HG03097 (cell line): ENCODE measurements at regions not wholly inside any gene's neighbourhood (a gene's known extent, or its start where the extent isn't known, plus 50 kb on each side); places are given as distances from the start of the nearest gene placed in this dataset.

Experiments
- ATAC-seq: cut with Tn5 transposase; IDR thresholded peaks from one replicate; pipeline ENCODE4 v1.9.1; 2021; ENCODE audit not compliant: unreplicated experiment, low FRiP score

DNA sequence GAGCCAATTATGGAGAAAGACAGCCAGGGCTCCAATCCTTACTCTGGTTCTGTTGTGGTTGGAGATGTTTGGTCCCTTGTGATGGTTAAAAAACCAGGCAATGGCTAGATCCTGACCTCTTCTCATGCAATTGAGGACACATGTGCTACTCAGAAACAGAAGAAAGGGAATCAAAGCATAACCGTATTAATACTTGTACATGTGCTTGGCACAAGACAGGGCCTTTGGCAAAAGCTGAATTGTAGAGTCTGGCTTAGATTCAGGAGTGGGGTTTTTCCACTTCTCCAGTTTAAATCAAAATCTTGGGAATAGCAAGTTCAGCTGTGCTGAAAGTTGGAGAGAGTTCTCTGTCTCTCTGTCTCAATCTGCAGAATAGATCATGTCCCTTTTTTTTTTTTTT lies 80.1 kb upstream of the E2F8 start:
- no peak for ATAC-seq

DNA sequence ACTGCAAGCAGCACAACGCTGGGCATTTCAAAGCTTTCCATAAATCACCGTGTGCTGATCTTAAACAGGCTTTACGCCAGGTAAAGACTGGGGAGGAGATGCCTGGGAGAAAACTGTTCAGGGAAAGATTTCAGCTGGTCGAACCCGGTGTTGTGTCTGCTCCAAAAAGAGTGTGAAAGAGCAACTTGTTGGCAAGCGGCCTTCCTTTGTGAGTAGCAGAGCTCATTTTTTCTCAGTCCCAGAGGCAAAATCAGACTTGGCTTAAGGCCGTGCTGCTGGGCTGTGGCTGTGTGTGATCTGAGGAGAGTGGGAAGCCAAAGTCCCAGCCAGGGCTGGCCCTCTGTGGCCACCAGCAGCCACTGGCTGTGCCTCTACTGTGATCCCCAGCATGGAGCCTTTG lies 75.7 kb upstream of the E2F8 start:
- ATAC-seq = no peak

DNA sequence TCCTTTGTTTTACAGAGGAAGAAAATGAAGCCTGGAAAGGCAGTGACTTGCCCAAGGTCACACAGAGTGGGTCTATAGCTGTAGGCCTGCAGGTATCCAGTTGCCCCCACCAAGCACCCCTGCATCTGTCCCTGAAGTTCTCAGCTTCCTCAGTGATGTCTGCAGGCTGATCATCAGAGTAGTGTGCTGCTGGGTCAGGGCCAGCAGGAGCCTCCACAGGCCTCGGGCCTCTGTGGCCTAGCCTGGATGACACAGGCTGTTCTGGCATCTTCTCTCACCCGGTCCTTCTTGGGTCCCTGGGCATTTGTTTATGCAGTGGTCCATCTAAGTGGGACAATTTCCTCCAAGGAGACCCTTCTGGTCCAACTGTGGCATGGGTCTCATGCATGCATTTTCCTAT lies 74.8 kb upstream of the E2F8 start:
- no peak for ATAC-seq

DNA sequence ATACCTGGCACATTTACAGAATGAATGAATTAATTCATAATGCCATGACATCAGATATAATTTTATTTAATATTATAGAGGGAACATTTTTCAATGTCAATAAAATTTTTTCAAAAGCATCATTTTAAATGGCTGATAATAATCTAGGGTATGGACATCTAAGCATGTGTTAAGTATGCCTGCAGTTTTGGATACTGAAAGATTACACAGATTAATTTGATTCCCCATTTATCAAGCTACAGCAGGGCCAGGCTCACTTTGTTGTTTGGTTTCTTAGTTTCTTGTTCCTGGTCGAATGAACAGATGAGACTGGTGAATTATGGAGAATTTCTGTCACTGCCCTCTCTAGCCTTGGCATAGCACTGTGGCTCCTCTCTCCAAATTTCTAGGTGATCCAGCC lies 72.4 kb upstream of the E2F8 start:
- ATAC-seq = no peak

DNA sequence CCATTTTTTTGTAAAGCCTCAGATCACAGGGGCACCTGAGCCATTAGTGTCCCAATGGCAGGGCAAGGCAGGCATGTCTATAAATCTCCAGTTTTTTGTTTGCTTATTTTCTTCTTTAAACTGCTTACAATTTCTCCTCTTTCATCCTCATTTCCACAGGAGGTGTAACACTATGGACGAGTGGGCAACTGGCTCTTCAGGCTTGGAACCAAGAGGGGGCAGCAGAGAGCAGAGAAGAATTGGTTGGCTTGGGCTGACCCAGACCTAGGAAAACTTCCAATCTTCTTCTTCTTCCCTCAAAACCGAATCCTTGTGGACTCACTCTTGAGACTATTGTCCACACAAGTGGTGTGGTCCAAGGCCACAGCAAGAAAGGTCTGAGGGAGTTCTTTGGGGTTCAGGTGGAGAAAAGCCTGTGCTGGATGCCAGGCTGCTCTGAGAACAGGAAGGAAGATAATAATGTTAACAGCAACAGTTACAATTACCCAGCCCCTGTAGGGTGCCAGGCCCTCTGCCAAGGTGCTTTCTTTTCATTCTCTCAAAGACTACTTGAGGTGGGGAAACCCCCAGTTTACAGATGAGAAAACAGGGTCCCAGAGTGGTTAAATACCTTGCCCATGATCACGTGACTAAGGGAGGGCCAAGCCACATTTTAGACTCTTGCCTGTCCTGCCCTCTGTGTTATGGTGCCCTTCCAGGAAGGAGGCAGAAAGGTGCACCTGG lies 70.7 kb upstream of the E2F8 start:
- no peak for ATAC-seq

DNA sequence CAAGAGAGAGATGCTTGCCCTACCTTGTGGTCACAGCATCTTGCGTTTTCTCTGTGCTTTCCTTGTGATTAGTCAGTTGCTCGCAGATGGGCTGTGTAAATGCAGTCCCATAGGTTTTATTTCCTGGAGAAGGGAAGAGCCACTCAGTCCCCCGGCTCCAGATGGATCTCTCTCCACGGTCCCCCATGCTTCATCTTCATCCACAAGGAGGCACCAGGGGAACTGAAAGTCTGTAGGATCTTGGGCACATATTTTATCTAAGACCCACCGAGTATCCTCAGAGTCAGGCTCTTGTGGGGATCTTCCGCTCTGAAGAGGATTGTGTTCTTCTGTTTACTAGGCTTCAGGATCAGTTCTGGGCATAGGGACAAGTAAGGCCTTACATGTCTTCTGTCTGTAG lies 66.8 kb upstream of the E2F8 start:
- ATAC-seq = no peak

DNA sequence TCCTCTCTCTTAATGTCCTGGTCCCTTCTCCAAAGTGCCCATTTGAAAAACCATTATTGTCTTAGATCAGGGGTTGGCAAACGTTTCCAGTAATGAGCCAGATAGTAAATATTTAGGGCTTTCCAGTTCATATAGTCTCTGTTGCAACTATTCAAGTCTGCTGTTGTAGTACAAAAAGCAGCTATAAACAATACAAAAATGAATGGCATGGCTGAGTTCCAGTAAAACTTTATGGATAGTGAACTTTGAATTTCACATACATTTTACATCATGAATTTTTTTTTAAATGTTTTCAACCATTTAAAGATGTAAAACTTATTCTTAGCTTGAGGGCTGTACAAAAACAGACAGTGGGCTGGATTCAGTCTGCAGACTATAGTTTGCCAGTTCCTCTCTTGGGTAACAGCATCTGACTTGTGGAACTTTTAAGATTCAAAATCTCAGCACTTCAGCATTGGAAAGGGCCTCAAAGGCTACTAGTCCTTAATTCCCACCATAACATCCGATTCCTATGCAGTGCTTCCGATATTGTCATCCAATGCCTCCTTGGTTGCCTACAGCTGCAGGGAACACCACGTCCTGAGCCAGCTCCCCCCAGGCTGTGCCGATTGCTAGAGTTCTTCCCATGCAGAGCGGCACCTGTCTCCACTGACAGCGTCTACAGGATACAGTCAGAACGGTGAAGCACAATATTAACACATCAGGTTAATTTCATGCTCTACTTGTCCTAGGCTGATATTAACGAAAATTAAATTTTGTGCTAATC lies 65.6 kb upstream of the E2F8 start:
- ATAC-seq = no peak

DNA sequence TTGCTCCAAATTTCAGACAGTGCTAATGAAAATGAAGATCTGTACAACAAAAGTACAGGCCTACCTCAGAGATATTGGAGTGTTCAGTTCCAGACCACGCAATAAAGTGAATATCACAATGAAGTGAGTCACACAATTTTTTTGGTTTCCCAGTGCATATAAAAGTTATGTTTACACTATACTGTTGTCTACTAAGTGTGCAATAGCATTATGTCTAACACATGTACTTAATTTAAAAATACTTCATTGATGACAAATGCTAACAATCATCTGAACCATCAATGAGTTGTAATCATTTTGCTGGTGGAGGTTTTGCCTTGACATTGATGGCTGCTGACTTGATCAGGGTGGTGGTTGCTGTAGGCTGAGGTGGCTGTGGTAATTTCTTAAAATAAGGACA lies 60.6 kb upstream of the E2F8 start:
- ATAC-seq = no peak

DNA sequence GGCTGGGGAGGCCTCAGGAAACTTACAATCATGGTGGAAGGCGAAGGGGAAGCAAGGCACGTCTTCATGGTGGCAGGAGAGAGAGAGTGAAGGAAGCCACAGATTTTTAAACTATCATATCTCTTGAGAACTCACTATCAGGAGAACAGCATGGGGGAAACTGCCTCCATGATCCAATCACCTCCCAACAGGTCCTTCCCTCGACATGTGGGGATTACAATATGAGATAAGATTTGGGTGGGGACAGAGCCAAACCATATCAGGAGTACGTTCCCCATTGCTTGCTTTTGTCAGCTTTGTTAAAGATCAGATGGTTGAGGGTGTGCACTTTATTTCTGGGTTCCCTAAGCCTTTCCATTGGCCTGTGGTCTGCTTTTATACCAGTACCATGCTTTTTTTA lies 53.7 kb upstream of the E2F8 start:
- ATAC-seq = no peak

DNA sequence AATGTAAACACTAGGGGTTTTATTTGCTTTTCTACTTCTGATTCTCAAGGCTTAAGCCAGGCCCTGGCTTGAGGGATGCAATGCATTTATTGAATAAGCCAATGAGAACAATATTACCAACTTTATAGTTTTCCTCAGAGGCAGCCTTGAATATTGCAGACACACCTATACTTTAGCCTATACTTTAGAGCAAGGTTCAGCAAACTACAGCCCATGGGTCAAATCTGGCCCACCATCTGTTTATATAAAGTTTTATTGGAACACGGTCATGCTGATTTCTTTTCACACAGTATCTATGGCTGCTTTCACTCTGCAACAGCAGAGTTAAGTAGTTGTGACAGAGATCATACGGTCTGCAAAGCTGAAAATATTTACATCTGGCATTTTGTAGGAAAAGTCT lies 50.3 kb upstream of the E2F8 start:
- no peak for ATAC-seq
